HCT116 (cell line): ENCODE measurements at regions not wholly inside any gene's neighbourhood (a gene's known extent, or its start where the extent isn't known, plus 50 kb on each side); places are given as distances from the start of the nearest gene placed in this dataset.

Source experiments
- EZH2 ChIP-seq: fragments of 200-600 bp; sonication (generic); IDR thresholded peaks from 2 replicates; pipeline ENCODE4 v1.6.1; 2017; ENCODE audit warnings: antibody characterized with exemption, mixed run types
- EZH2phosphoT487 ChIP-seq: fragments of 200-600 bp; IDR thresholded peaks from 2 replicates; pipeline ENCODE4 v1.6.1; 2018; ENCODE audit warnings: antibody characterized with exemption, borderline replicate concordance
- POLR2AphosphoS5 ChIP-seq: IDR thresholded peaks from 2 replicates; pipeline ENCODE4 v1.6.1; 2011; ENCODE audit warnings: mild to moderate bottlenecking, low read depth, low read length, moderate library complexity
- RAD21 ChIP-seq: IDR thresholded peaks from 2 replicates; pipeline ENCODE4 v1.6.1; 2012; ENCODE audit warnings: low read depth, mild to moderate bottlenecking
- YY1 ChIP-seq: IDR thresholded peaks from 2 replicates; pipeline ENCODE4 v1.6.1; 2011; ENCODE audit warnings: low read length, low read depth, moderate library complexity, mild to moderate bottlenecking; ENCODE audit not compliant: insufficient replicate concordance; ENCODE audit errors: extremely low read depth
- ZFX ChIP-seq: fragments of 450-650 bp; IDR thresholded peaks from 2 replicates; pipeline ENCODE4 v1.6.1; 2017
- ZNF274 ChIP-seq: fragments of 200-500 bp; sonication (Bioruptor generic); IDR thresholded peaks from 2 replicates; pipeline ENCODE4 v1.6.1; 2014; ENCODE audit warnings: mild to moderate bottlenecking, low read depth, low read length, inconsistent platforms
- TF ChIP-seq, protein P1 (sequence below), 3 experiments: fragments of 200-600 bp in 1 of 3; sonication (generic) in 1 of 3; IDR thresholded peaks in 2 of 3; conservative IDR thresholded peaks in 1 of 3; 2 replicates each; pipeline ENCODE4 v1.5.1; 2012 to 2017; ENCODE audit warnings: low read depth in 2 of 3, low read length in 2 of 3, antibody characterized with exemption in 1 of 3, borderline replicate concordance in 1 of 3, control low read depth in 1 of 3, mild to moderate bottlenecking in 1 of 3, mixed read lengths in 1 of 3, mixed run types in 1 of 3, moderate library complexity in 1 of 3; ENCODE audit not compliant: insufficient read depth in 1 of 3
- TF ChIP-seq, protein P2 (sequence below): IDR thresholded peaks from 2 replicates; pipeline ENCODE4 v1.6.1; 2012; ENCODE audit warnings: low read depth
- TF ChIP-seq, protein P3 (sequence below): IDR thresholded peaks from 2 replicates; pipeline ENCODE4 v1.6.1; 2012

DNA sequence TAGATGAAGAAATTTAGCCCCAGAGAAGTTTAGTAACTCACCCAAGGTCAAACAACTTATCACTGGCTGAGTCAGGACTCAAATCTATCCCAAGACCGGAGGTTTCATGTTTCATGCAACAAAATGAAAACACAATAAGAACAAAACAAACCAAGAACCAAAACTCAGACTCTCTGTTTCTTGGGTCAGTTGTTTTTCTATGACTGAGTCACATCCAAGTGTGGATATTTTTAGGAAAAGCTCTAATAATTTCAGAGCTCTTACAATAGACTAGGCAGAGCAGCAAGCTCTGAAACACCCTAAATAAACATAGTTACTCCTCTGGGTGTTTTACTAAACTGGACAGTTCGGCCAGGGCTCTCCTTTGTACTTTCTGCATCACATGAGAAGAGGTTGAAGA is 87.6 kb upstream of the PRB2 start:
- TF ChIP-seq POLR2AphosphoS5 = no peak
- no peak for TF ChIP-seq EZH2
- TF ChIP-seq, protein P1, sequence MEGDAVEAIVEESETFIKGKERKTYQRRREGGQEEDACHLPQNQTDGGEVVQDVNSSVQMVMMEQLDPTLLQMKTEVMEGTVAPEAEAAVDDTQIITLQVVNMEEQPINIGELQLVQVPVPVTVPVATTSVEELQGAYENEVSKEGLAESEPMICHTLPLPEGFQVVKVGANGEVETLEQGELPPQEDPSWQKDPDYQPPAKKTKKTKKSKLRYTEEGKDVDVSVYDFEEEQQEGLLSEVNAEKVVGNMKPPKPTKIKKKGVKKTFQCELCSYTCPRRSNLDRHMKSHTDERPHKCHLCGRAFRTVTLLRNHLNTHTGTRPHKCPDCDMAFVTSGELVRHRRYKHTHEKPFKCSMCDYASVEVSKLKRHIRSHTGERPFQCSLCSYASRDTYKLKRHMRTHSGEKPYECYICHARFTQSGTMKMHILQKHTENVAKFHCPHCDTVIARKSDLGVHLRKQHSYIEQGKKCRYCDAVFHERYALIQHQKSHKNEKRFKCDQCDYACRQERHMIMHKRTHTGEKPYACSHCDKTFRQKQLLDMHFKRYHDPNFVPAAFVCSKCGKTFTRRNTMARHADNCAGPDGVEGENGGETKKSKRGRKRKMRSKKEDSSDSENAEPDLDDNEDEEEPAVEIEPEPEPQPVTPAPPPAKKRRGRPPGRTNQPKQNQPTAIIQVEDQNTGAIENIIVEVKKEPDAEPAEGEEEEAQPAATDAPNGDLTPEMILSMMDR (IDR thresholded peaks at IDR 0.05 in 2 of 3, conservative IDR thresholded peaks at IDR 0.05 in 1 of 3; ENCODE audit: borderline replicate concordance in 1 of 3, insufficient read depth in 1 of 3, low read depth in 2 of 3, low read length in 2 of 3) = no peak
- TF ChIP-seq ZFX = no peak
- TF ChIP-seq EZH2phosphoT487 = no peak
- no peak for TF ChIP-seq RAD21
- TF ChIP-seq, protein P2, sequence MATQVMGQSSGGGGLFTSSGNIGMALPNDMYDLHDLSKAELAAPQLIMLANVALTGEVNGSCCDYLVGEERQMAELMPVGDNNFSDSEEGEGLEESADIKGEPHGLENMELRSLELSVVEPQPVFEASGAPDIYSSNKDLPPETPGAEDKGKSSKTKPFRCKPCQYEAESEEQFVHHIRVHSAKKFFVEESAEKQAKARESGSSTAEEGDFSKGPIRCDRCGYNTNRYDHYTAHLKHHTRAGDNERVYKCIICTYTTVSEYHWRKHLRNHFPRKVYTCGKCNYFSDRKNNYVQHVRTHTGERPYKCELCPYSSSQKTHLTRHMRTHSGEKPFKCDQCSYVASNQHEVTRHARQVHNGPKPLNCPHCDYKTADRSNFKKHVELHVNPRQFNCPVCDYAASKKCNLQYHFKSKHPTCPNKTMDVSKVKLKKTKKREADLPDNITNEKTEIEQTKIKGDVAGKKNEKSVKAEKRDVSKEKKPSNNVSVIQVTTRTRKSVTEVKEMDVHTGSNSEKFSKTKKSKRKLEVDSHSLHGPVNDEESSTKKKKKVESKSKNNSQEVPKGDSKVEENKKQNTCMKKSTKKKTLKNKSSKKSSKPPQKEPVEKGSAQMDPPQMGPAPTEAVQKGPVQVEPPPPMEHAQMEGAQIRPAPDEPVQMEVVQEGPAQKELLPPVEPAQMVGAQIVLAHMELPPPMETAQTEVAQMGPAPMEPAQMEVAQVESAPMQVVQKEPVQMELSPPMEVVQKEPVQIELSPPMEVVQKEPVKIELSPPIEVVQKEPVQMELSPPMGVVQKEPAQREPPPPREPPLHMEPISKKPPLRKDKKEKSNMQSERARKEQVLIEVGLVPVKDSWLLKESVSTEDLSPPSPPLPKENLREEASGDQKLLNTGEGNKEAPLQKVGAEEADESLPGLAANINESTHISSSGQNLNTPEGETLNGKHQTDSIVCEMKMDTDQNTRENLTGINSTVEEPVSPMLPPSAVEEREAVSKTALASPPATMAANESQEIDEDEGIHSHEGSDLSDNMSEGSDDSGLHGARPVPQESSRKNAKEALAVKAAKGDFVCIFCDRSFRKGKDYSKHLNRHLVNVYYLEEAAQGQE = no peak
- TF ChIP-seq, protein P3, sequence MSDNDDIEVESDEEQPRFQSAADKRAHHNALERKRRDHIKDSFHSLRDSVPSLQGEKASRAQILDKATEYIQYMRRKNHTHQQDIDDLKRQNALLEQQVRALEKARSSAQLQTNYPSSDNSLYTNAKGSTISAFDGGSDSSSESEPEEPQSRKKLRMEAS = no peak
- no peak for TF ChIP-seq YY1
- no peak for TF ChIP-seq ZNF274
